CD4-positive, alpha-beta T cell treated with Interleukin-1 beta for 1 hour (primary cell): ENCODE measurements at regions not wholly inside any gene's neighbourhood (a gene's known extent, or its start where the extent isn't known, plus 50 kb on each side); places are given as distances from the start of the nearest gene placed in this dataset.

Source experiments
- DNase-seq, 2 donors: peaks; one replicate each; pipeline ENCODE4 v3.0.0-alpha.2; 2020 to 2022

DNA sequence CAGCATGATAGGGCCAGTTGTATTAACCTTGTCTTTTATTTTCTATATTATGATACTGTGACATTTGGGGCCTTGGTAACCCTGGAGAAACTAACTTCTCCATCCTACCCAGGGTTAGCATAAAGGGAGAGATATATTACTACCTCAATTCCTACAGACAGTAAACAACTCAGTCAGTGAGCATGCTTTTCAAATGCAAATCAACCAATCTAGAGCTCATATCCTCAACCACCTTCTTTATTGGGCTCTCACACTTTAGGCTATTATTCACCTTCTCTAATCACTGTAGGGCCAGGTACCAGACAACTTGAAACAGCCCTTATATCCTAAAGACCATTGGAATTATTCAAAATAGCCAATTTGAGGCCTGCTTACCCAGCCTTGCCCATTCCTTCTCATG, 477.6 kb downstream of the PTPRC start:
- no peak for DNase-seq

DNA sequence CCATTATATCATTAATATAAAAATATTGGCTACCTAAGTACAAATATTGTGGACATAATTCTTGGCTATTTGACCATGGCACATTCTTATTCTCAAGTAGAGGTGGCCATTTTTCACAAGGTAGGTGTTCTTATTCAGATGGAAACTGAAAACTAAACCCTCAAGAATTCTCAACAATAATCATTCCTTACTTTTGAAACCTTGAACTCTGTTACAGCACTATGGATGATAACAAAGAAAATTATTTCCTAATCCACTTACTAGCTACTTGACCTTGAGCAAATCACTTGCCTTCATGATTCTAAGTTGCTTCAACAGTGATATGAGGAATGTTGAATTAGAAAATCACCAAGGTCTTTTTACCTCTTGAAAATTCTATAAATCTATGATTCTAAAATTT, 482.2 kb downstream of the PTPRC start:
- no peak for DNase-seq

- no peak for DNase-seq
Measured at GRCh38 chr1:199122085-199122484, 483.2 kb downstream of the PTPRC start.

DNA sequence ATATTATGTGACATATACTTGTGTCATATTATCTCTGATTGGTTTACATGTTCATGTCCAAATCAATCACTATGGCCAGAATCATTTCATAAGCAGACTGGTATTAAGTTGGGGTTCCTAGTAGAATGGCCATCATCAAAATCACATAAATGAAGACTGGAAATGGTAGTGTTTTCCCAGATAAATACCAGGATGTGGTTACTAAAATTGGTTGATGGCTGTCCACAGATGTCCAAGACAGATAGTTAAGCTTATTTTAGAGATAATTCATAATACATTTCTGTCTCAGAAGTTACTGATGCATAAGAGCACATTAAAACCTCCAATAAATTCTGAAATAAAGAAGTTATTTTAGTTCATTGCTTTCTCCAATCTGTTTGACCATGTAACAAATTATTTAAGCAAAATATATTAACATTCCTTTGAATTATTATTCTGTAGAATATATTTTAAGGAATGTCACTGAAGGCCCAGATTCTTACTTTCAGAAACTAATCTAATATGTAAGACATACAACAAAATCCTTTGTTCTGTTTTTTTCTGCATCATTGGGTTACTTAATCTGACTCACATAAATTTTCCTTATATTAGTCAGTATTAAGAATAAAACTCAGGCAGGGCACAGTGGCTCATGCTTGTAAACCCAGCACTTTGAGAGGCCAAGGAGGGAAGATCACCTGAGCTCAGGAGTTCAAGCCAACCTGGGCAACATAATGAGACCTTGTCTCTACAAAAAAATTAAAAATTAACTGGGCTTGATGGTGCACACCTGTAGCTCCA, 483.9 kb downstream of the PTPRC start:
- DNase-seq: no peak

DNA sequence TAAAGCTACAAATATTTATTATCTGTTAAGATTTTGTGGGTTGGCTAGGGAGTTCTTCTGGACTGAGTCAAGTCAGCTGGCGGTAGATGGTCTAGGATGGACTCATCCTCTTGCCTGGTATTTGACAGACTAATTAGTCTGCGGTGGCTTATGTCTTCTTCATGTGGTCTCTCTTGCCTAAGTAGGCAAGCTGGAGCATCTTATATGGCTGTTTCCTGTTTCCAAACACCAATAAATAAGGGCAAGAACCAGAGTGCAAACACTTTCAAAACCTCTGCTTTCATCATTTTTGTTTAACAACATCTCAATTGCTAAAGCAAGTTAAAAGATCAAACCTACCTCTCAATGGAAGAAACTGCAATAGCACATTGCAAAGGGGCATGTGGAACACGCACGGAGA, 484.8 kb downstream of the PTPRC start:
- no peak for DNase-seq

GRCh38 chr1:199124351-199124750, 485.5 kb downstream of the PTPRC start:
- DNase-seq: no peak

GRCh38 chr1:199129247-199129646, 490.4 kb downstream of the PTPRC start:
- DNase-seq: no peak

DNA sequence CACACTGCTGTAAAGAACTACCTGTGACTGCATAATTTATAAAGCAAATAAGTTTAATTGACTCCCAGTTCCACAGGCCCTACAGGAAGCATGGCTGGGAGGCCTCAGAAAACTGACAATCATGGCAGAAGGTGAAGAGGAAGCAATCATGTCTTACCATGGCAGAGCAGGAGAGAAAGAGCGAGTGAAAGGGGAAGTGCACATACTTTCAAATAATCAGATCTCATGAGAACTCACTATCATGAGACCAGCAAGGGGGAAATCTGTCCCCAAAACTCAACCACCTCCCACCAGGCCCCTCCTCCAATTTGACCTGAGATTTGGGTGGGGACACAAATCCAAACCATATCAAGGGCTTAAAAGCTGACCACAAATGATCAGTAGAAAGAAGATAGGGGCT, 493.2 kb downstream of the PTPRC start:
- DNase-seq: no peak

DNA sequence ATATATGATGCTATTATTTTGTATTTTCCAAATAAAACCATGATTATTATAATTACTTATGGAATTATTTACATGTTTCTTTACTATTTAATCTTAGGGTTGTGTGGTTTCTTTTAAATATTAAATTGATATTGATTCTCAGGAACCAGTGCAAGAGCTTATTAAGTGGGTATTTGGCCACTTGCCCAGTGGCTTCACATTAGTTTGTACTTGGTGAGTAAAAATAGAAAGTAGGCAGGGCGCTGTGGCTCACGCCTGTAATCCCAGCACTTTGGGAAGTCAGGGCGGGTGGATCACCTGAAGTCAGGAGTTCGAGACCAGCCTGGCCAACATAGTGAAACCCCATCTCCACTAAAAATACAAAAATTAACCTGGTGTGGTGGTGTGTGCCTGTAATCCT, 497.1 kb downstream of the PTPRC start:
- no peak for DNase-seq

DNA sequence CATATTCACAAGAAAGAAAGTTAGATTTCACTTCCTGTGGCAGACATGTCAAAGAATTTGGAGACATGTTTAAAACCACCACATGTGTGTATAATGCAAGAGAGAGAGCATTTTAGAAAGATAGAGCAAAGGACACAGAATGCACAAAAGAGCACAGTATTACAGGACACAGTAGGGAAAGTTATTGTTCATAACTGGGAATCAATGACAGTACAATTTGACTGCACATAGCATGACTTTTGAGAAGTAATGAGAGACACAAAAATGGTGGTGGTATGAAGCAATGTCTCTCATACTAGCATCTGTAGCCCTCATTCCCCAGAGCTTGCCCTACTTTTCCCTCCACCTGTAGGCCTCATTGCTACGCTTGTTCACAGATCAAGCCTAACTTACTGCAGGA, 499.2 kb downstream of the PTPRC start:
- no peak for DNase-seq

DNA sequence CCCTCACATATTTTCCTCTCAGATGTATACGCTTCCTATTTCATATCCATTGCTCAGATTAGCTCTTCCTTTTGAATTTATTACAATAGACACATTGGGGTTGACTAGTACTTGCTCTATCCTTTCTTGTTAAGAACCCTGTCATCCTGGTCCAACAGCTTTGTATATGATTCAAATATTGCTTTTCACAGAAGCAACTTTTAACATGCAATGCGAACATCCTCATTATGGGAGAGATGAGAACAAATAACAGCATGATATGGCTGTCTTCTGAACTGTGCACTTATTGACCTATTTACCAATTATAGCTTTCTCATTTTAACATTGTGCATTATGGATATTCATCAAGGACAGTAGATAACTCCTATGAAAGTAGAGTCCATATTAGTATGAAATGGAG, 510.8 kb downstream of the PTPRC start:
- DNase-seq: no peak

DNA sequence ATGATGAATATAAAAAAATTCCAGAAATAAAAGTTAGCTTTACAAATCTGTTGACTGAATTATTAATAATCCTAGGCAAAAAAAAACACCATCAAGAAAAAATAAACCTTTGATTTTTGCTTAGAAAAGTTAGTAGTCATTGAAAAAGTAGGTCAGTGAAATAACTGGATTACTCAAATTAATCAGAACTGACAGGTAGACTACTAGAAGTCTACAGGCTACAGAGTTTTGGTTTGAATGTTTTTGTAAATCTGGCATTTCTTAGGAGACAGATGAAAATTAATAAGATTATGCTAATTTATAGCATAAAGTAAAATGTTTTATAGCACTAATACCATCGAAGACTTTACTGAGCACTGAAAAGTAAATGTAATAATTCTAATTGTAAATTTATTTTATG, 511.9 kb downstream of the PTPRC start:
- no peak for DNase-seq

- DNase-seq: no peak
Measured at GRCh38 chr1:199151634-199152425, 513.0 kb downstream of the PTPRC start.

GRCh38 chr1:199152676-199153075, 513.8 kb downstream of the PTPRC start:
- DNase-seq: no peak

GRCh38 chr1:199155166-199156019, 516.6 kb downstream of the PTPRC start:
- no peak for DNase-seq

DNA sequence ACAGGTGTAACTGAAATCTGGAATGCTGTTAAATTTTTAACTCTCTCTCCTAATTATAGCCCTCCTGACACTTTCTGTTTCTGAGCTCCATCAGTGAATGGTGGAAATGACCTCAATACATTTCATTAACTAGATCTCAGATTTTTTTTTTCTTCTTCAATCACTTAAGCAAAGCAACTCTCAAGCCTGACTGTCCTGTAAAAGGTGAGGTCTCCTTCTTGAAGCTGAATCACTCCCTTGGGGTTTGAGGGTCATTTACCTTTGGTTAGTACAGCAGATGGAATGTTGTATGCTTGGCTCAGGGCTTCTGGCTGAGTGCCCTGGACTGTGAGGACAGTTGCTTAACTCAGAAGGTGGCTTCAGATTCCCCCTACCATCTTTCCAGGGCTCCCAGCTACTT, 518.7 kb downstream of the PTPRC start:
- DNase-seq: no peak

DNA sequence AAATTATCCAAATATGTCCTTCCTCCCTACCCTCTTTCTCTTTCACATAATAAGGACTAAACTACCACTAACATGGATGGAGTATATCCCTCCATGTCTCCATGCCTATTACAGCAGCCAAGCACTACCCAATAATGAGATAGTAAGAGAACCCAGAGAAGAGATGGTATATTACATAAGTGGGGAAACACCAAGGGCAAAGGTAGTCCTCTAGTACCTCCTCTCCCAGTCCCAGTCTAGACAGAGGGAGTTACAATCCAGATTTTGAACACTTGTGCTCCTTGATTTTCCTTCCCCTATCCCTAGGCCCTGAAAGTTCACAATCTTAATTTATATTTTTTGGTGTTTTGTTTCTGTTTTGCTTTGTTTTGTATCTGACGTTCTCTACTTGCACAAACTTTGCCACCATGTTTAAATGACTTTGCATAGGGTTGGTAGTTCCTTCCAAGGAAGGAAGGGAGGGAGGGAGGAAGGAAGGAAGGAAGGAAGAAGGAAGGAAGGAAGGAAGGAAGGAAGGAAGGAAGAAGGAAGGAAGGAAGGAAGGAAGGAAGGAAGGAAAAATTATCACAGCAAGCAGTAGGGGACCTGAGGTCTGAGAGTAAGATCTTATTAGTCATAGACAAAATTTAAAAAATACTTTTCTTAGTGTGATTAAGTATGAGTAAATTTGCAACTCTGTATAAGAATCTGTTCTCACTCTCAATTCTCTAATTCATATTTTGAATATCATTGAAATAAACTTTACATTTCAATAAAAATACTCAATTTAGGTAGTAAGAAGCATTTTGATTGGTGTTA, 521.9 kb downstream of the PTPRC start:
- DNase-seq: no peak

DNA sequence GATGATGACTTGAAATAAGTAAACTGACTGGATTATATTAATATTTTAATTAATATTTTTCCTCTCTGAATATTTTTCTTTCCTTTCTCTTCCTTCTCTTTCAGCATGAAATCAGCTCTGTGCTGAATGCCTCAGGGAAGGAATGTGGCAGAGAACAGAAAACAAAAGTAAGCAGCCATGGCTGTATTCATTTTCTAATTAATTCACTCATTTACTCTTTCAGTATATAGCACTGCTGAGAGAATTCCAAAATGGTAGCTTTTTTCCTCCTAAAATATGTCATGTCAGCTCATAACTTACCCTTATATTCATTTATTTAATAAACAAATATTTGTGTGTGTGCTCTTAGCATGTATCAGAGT, 522.5 kb downstream of the PTPRC start:
- no peak for DNase-seq

DNA sequence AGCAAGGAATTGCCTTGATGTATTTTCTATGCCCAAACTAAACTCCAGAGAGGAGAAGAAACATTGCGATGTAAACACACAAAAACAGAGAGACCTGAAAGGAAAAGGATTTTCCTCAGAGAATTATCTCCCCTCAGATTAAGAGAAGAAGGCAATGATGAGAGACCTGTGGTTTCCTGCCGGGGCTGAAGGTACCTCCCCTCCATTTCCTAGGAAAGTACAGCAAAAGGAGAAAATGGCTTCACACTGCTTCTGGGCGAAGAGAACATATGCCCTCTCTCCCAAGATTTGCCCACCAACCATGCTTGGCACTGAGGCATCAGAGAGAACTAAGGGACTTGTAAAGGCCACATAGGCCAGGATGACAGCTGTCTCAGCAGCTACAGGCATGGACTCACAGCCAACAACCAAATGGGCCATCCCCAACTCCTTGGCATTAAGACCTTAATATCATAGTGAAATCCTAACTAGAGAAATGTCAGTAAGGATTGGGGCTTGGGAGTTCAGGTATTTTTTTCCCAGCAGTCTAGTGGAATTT, 523.0 kb downstream of the PTPRC start:
- DNase-seq: no peak

DNA sequence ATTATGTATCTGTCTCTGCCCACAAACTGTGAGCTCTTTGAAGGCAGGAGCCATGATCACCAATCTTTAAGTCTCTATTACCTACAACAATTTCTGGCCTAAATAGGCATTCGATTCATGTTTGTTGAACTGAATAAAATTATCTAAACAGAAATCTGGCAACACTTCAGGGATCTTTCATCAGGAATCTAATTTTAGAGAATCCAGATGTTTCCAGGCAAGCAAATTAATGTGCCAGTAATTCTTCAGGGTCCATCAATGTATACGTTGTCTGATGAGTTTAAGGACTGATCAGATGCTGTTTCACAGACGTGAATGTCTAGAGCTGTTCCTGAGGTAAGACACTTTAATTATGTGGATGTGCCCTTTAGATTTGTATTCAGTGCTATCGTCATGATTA, 524.4 kb downstream of the PTPRC start:
- no peak for DNase-seq

- DNase-seq: no peak
Measured at GRCh38 chr1:199163670-199164069, 524.8 kb downstream of the PTPRC start.

DNA sequence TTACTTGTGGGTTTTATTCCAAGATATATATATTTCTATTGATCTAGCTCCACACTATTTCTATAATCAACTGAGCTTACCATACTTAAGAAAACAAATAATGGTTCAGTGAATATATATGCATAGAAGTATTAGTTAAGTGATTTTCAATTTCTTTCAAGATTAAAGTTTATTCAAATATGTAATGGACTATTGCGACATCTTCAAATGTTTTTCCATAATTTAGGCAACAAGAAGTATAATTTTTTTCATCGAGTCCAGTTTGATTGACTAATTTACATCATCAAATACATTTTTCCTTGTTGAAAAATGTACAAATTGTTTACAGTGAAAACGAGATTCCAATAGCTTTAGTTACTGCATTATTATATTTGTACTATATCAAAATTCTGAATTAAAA, 528.6 kb downstream of the PTPRC start:
- no peak for DNase-seq
